ENCODE measurements at regions not wholly inside any gene's neighbourhood (a gene's known extent, or its start where the extent isn't known, plus 50 kb on each side); places are given as distances from the start of the nearest gene placed in this dataset.

DNA sequence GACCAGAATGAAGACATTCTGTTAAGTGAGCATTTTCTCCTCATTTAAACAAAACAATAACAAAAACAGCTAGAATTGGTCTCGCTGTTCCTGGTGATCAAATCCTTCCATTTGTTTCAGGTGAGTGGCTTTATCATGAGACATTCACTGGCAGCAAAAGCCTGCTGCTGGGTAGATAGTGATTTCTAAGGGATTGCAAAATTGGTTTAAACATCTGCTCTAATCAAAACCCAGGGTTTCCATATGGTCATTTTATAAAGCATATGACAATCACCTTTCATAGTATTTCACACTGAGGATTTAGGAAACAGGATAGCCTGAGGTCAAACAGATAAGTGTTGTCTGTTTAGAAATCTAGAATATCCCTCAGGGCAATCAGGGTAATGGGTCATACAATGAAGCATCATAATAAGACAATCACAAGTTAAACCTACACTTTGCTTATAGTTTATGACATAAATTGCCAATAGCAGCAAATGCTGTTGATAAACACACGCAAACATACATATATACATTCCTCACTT, 769.6 kb upstream of the C9orf72 start:
- Histone ChIP-seq H3K4me3 (ENCODE audit: low read length) (no peak overlapping the region), H3K36me3 (ENCODE audit: control insufficient read depth, insufficient read depth, low read length, severe bottlenecking) (no peaks in the 10 kb centered on the region), H3K9ac (ENCODE audit: low read length) (no peak overlapping the region), H3K4me1 (ENCODE audit: control insufficient read depth, insufficient read depth, low read length) (no peaks in the 10 kb centered on the region), H3K9me3 (ENCODE audit: control insufficient read depth, low read length) (no peaks in the 10 kb centered on the region), H3K27me3 (replicated peaks; ENCODE audit: control insufficient read depth, insufficient read depth, low read length) (no peaks in the 10 kb centered on the region)
- no peak for DNase-seq (ENCODE audit: low read depth)

DNA sequence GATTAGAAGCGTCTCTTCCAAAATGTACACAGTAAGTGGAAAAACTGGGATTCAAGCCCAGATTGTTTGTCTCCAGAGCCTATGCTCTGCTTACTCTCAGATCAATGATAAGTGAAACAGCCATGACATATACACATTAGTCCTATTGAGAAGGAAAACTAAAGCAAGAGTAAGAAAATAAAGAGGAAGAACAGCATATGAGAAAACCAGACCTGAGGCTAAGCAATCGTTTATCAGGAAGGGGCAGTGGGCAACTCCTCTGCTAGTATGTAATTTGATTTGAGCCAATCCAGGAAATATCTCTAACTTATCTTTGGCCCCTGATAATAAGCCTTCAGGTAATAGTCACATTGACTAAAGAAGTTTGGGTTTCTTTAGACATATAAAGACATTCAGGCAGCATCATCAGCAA, 789.9 kb upstream of the C9orf72 start:
- Histone ChIP-seq H3K9me3 (ENCODE audit: control insufficient read depth, low read length) (no peaks in the 10 kb centered on the region), H3K27me3 (replicated peaks; ENCODE audit: control insufficient read depth, insufficient read depth, low read length) (no peaks in the 10 kb centered on the region), H3K4me3 (ENCODE audit: low read length) (no peak overlapping the region), H3K4me1 (ENCODE audit: control insufficient read depth, insufficient read depth, low read length) (peaks cover 9% of the 10 kb centered on the region), H3K9ac (ENCODE audit: low read length) (no peak overlapping the region), H3K36me3 (ENCODE audit: control insufficient read depth, insufficient read depth, low read length, severe bottlenecking) (no peaks in the 10 kb centered on the region)
- DNase-seq (ENCODE audit: low read depth): no peak

DNA sequence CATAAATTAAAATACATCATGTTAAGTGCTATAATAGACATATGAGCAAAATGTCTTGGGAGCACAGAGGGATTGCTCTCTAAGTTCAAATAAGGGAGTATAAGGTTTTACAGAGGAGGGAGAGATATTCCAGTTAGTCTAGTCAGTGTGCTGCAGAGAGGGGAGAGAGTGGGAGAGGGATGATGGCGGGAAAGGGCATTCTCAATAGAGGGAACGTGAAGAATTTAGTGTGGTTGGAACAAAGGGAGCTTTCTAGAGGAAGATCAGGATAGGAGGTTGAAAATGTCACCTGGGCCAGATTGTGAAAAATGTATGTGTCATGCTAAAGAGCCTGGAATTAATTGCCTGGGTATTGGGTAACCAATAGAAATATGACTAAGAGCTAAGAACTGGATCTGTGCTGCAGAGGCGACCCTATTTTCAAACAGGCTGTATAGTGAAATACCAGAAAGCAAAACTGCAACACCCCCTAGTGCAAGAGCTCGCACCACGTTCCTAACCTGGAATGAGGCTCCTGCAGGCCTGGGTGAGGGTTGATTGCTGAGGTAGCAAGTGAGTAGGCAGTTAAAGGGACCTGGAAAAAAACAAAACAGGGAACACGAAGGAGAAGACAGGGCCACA, 791.8 kb upstream of the C9orf72 start:
- H3K9me3 ChIP-seq (ENCODE audit: control insufficient read depth, low read length): no peaks in the 10 kb centered on the region
- no peaks in the 10 kb centered on the region for H3K36me3 ChIP-seq (ENCODE audit: control insufficient read depth, insufficient read depth, low read length, severe bottlenecking)
- H3K9ac ChIP-seq (ENCODE audit: low read length): no peak overlapping the region
- H3K4me1 ChIP-seq (ENCODE audit: control insufficient read depth, insufficient read depth, low read length): peaks cover 9% of the 10 kb centered on the region
- no peak for DNase-seq (ENCODE audit: low read depth)
- H3K27me3 ChIP-seq (replicated peaks; ENCODE audit: control insufficient read depth, insufficient read depth, low read length): no peaks in the 10 kb centered on the region
- no peak overlapping the region for H3K4me3 ChIP-seq (ENCODE audit: low read length)

DNA sequence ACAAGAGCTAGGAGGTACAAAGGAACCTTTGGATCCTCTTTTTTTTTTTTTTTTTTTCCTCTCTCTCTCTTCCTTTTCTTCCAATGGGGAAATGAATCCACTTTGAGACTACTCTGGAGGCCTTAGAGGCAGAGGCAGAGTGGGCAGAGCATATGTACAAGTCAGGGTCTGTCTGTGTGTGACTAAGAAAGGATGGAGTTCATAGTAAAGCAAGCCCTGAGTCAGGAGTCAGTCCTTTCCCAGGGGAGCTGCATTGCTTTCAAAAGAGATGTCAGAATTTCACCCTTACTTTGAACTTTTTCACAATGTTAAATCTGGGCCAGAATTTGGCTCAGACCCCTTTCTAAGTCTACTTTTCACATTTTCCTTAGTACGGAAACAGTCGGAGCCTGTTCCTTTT, 792.4 kb upstream of the C9orf72 start:
- Histone ChIP-seq H3K4me3 (ENCODE audit: low read length) (no peak overlapping the region), H3K36me3 (ENCODE audit: control insufficient read depth, insufficient read depth, low read length, severe bottlenecking) (no peaks in the 10 kb centered on the region), H3K27me3 (replicated peaks; ENCODE audit: control insufficient read depth, insufficient read depth, low read length) (no peaks in the 10 kb centered on the region), H3K9me3 (ENCODE audit: control insufficient read depth, low read length) (no peaks in the 10 kb centered on the region), H3K4me1 (ENCODE audit: control insufficient read depth, insufficient read depth, low read length) (peaks cover 9% of the 10 kb centered on the region), H3K9ac (ENCODE audit: low read length) (no peak overlapping the region)
- no peak for DNase-seq (ENCODE audit: low read depth)

DNA sequence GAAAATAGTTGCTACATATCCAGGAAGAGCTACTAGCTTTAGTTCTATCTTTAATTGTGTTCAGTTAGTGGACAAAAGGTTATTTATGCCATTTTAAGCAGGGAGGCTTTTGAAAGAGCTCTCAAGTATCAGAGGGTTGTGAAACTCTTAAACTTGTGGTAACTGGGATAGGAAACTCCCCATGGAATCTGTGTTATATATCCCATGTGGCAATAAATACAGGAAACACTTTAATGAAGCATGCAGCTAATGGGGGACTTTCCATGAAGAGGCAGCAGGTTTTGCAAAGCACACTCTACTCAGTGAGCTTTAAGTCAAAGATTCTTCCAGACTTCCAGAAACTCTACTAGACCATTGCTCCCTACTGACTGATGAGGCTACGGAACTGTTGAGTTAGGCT, 805.0 kb upstream of the C9orf72 start:
- Histone ChIP-seq H3K9ac (ENCODE audit: low read length) (no peak overlapping the region), H3K4me1 (ENCODE audit: control insufficient read depth, insufficient read depth, low read length) (peaks cover 13% of the 10 kb centered on the region), H3K4me3 (ENCODE audit: low read length) (no peak overlapping the region), H3K36me3 (ENCODE audit: control insufficient read depth, insufficient read depth, low read length, severe bottlenecking) (no peaks in the 10 kb centered on the region), H3K9me3 (ENCODE audit: control insufficient read depth, low read length) (no peaks in the 10 kb centered on the region), H3K27me3 (replicated peaks; ENCODE audit: control insufficient read depth, insufficient read depth, low read length) (no peaks in the 10 kb centered on the region)
- no peak for DNase-seq (ENCODE audit: low read depth)

DNA sequence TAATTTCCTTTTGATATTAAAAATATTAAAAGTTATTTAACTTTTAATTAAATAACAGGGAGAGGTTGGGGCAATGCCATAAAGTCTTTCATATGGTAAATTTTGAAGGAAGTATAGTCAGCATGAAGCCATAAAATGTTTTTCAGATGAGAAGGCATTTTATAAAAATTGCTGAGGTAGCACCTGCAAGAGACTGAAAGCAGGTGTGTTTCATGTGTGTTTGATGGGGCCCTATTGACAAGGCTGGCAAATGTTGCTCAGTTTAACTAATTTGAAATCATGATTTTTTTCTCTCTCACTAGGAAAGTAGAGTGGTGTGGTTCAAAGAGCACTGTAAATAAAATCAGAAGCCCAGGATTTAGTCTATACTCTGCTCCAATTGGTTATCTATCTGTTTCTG, 805.8 kb upstream of the C9orf72 start:
- DNase-seq (ENCODE audit: low read depth): no peak
- Histone ChIP-seq H3K9me3 (ENCODE audit: control insufficient read depth, low read length) (no peaks in the 10 kb centered on the region), H3K27me3 (replicated peaks; ENCODE audit: control insufficient read depth, insufficient read depth, low read length) (no peaks in the 10 kb centered on the region), H3K4me1 (ENCODE audit: control insufficient read depth, insufficient read depth, low read length) (peaks cover 13% of the 10 kb centered on the region), H3K36me3 (ENCODE audit: control insufficient read depth, insufficient read depth, low read length, severe bottlenecking) (no peaks in the 10 kb centered on the region), H3K9ac (ENCODE audit: low read length) (no peak overlapping the region), H3K4me3 (ENCODE audit: low read length) (no peak overlapping the region)

DNA sequence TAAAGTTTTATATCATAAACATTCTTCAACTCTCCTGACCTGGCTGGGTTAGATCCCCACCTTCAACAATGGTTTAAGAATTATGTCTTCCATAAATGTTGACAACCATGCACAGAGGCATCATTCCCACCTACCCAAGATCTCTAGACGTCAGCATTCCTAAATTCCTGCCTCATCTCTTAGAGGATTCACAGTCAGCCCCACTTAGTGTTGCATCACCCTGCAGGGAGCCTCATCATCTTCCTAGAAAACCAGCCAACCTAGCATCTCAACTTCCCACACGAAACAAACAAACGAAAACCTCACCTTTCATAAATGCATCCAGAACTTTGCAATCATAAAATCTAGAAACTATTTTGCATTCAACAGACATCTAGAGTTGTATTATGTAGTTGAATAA, 816.1 kb upstream of the C9orf72 start:
- Histone ChIP-seq H3K27me3 (replicated peaks; ENCODE audit: control insufficient read depth, insufficient read depth, low read length) (no peaks in the 10 kb centered on the region), H3K9me3 (ENCODE audit: control insufficient read depth, low read length) (no peaks in the 10 kb centered on the region), H3K36me3 (ENCODE audit: control insufficient read depth, insufficient read depth, low read length, severe bottlenecking) (no peaks in the 10 kb centered on the region), H3K9ac (ENCODE audit: low read length) (no peak overlapping the region), H3K4me1 (ENCODE audit: control insufficient read depth, insufficient read depth, low read length) (no peaks in the 10 kb centered on the region), H3K4me3 (ENCODE audit: low read length) (no peak overlapping the region)
- DNase-seq (ENCODE audit: low read depth): no peak

DNA sequence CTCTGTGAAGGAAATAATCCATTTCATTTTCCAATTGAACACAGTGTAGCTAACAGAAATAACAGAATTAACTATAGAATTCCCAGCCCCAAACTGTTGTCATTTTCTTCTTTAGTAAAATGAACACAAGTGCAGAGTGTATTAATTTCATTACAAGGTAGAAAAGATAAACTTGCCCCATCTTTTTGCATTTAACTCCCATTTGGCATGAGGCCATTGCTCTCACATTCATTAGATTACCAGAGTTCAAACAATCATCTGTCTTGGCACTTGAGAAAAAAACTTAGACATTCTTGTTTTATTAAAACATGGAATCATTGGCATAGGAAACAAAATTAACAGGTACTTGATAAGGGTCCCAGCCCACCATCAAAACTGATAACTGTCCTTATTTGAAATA, 821.5 kb upstream of the C9orf72 start:
- no peak for DNase-seq (ENCODE audit: low read depth)
- no peaks in the 10 kb centered on the region for H3K27me3 ChIP-seq (replicated peaks; ENCODE audit: control insufficient read depth, insufficient read depth, low read length)
- H3K4me3 ChIP-seq (ENCODE audit: low read length): no peak overlapping the region
- no peaks in the 10 kb centered on the region for H3K36me3 ChIP-seq (ENCODE audit: control insufficient read depth, insufficient read depth, low read length, severe bottlenecking)
- no peaks in the 10 kb centered on the region for H3K4me1 ChIP-seq (ENCODE audit: control insufficient read depth, insufficient read depth, low read length)
- no peak overlapping the region for H3K9ac ChIP-seq (ENCODE audit: low read length)
- no peaks in the 10 kb centered on the region for H3K9me3 ChIP-seq (ENCODE audit: control insufficient read depth, low read length)

DNA sequence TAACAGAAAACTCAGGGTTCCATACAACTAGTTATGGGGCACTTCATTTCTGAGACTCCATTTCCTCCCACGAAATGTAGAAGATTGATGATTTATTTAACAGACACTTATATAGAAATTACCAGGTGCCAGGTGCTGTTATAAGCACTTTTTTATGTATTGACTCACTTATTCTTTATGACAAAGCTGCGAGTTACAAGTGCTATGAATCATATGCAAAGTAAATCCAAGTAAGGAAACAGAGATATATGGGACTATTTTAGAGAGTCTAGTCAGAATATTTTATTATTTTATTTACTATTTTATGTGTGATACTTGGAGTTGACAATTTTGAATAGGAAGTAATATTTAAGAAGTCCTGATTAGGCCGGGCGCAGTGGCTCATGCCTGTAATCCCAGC, 822.8 kb upstream of the C9orf72 start:
- Histone ChIP-seq H3K4me1 (ENCODE audit: control insufficient read depth, insufficient read depth, low read length) (no peaks in the 10 kb centered on the region), H3K9ac (ENCODE audit: low read length) (no peak overlapping the region), H3K4me3 (ENCODE audit: low read length) (no peak overlapping the region), H3K36me3 (ENCODE audit: control insufficient read depth, insufficient read depth, low read length, severe bottlenecking) (no peaks in the 10 kb centered on the region), H3K9me3 (ENCODE audit: control insufficient read depth, low read length) (no peaks in the 10 kb centered on the region), H3K27me3 (replicated peaks; ENCODE audit: control insufficient read depth, insufficient read depth, low read length) (no peaks in the 10 kb centered on the region)
- DNase-seq (ENCODE audit: low read depth): no peak

DNA sequence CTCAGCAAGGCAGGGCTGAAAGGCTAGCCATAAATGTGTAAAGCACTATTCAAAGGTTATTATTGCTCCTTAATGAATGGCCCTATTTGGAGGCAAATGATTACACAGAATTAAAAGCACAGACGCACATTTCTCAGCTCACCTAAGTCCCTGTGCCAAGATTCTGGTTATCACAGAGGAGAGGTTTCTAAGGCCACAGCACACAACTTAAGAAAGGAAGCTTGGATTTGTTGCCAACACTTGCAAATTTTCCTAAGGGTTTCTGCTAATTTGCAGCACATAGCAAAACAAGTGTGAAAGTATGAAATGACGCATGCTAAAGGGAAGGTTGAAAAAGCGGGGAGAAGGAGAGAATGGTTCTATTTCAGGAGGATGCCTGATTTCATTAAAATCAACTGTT, 834.1 kb upstream of the C9orf72 start:
- Histone ChIP-seq H3K4me3 (ENCODE audit: low read length) (no peak overlapping the region), H3K4me1 (ENCODE audit: control insufficient read depth, insufficient read depth, low read length) (peaks cover 5% of the 10 kb centered on the region), H3K9me3 (ENCODE audit: control insufficient read depth, low read length) (no peaks in the 10 kb centered on the region), H3K9ac (ENCODE audit: low read length) (no peak overlapping the region), H3K36me3 (ENCODE audit: control insufficient read depth, insufficient read depth, low read length, severe bottlenecking) (no peaks in the 10 kb centered on the region), H3K27me3 (replicated peaks; ENCODE audit: control insufficient read depth, insufficient read depth, low read length) (no peaks in the 10 kb centered on the region)
- DNase-seq (ENCODE audit: low read depth): no peak

DNA sequence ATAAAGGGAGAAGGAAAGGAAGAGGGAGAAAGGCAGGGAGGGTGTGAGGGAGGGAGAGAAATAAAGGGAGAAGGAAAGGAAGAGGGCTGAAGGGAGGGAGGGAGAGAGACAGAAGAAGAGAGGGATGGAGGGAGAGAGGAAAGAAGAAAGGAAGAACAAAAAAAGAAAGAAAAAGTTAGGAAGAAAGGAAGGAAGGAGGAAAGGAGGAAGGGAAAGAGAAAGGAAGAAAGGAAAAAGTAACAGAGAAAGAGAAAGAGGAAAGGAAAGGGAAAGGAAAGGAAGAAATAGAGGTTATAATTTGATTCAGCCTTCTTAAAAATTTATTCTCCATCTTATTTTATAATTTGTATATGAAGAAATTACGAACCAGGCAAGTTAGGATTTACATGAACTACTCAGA, 836.6 kb upstream of the C9orf72 start:
- Histone ChIP-seq H3K9me3 (ENCODE audit: control insufficient read depth, low read length) (no peaks in the 10 kb centered on the region), H3K4me1 (ENCODE audit: control insufficient read depth, insufficient read depth, low read length) (peaks cover 5% of the 10 kb centered on the region), H3K9ac (ENCODE audit: low read length) (no peak overlapping the region), H3K36me3 (ENCODE audit: control insufficient read depth, insufficient read depth, low read length, severe bottlenecking) (no peaks in the 10 kb centered on the region), H3K4me3 (ENCODE audit: low read length) (no peak overlapping the region), H3K27me3 (replicated peaks; ENCODE audit: control insufficient read depth, insufficient read depth, low read length) (no peaks in the 10 kb centered on the region)
- DNase-seq (ENCODE audit: low read depth): no peak

DNA sequence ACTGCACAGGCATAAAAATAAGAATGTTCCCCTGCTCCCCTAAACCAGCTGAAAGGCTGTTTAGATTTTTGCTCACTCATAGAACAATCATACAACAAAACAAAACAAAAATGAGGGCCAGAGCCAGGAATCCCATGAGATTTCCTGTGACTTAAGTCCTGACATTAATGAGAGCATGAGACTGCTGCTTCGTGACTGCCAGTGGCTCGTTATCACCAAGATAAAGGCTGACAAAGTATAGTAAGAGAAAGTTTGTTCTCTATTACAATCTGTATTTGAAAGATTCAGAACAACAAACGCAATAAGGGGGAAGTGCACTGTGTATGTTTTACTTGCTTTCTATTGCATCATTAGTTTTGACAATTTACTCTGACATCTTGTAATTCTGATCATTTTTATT, 837.1 kb upstream of the C9orf72 start:
- no peaks in the 10 kb centered on the region for H3K27me3 ChIP-seq (replicated peaks; ENCODE audit: control insufficient read depth, insufficient read depth, low read length)
- H3K4me3 ChIP-seq (ENCODE audit: low read length): no peak overlapping the region
- H3K36me3 ChIP-seq (ENCODE audit: control insufficient read depth, insufficient read depth, low read length, severe bottlenecking): no peaks in the 10 kb centered on the region
- DNase-seq (ENCODE audit: low read depth): no peak
- peaks cover 5% of the 10 kb centered on the region for H3K4me1 ChIP-seq (ENCODE audit: control insufficient read depth, insufficient read depth, low read length)
- no peaks in the 10 kb centered on the region for H3K9me3 ChIP-seq (ENCODE audit: control insufficient read depth, low read length)
- no peak overlapping the region for H3K9ac ChIP-seq (ENCODE audit: low read length)

All from adipocyte (in vitro differentiated cells).